Epithelial cell of esophagus (primary cell): ENCODE measurements at regions not wholly inside any gene's neighbourhood (a gene's known extent, or its start where the extent isn't known, plus 50 kb on each side); places are given as distances from the start of the nearest gene placed in this dataset.

Experiments
- DNase-seq: peaks from one replicate; pipeline ENCODE4 v3.0.0; 2010; ENCODE audit warnings: low read depth
- H3K4me3 ChIP-seq: 2 replicates; pipeline ENCODE4 v1.5.1; 2011; ENCODE audit warnings: mild to moderate bottlenecking, low read length, control low read depth
- CTCF ChIP-seq: IDR thresholded peaks from 2 replicates; pipeline ENCODE4 v1.5.1; 2011; ENCODE audit warnings: low read depth, mild to moderate bottlenecking, low read length, control low read depth, inconsistent platforms; ENCODE audit not compliant: insufficient read depth; ENCODE audit errors: missing control alignments

- no peak for TF ChIP-seq CTCF
- no peak for DNase-seq
- no peak overlapping the region for H3K4me3 ChIP-seq
These were observed 337.7 kb downstream of the HDGFL1 start for GRCh38 chr6:22907085-22907484.

- DNase-seq: no peak
- no peak overlapping the region for H3K4me3 ChIP-seq
- TF ChIP-seq CTCF: no peak
These were observed 341.0 kb downstream of the HDGFL1 start for GRCh38 chr6:22910370-22910769.

- no peak for DNase-seq
- H3K4me3 ChIP-seq: no peak overlapping the region
- TF ChIP-seq CTCF: no peak
These were observed 344.2 kb downstream of the HDGFL1 start for GRCh38 chr6:22913612-22914011.

GRCh38 chr6:22917344-22917743 is 348.0 kb downstream of the HDGFL1 start:
- DNase-seq: no peak
- TF ChIP-seq CTCF: no peak
- no peak overlapping the region for H3K4me3 ChIP-seq

- DNase-seq: no peak
- TF ChIP-seq CTCF: no peak
- H3K4me3 ChIP-seq: no peak overlapping the region
These were observed 352.5 kb downstream of the HDGFL1 start for GRCh38 chr6:22921828-22922227.

GRCh38 chr6:22925304-22925835 is 356.0 kb downstream of the HDGFL1 start:
- no peak overlapping the region for H3K4me3 ChIP-seq
- TF ChIP-seq CTCF: no peak
- no peak for DNase-seq
